GM12865 (cell line): ENCODE measurements at regions not wholly inside any gene's neighbourhood (a gene's known extent, or its start where the extent isn't known, plus 50 kb on each side); places are given as distances from the start of the nearest gene placed in this dataset.

Experiments
- DNase-seq: peaks from one replicate; pipeline ENCODE4 v3.0.0; 2010; ENCODE audit warnings: low read depth
- H3K4me3 ChIP-seq: 2 replicates; pipeline ENCODE4 v1.5.1; 2011; ENCODE audit warnings: mild to moderate bottlenecking, low read depth, low read length, control low read depth
- TF ChIP-seq, protein P1 (sequence below): IDR thresholded peaks from 2 replicates; pipeline ENCODE4 v1.5.1; 2011; ENCODE audit warnings: low read length, control low read depth, low read depth, inconsistent platforms; ENCODE audit not compliant: insufficient read depth; ENCODE audit errors: missing control alignments

DNA sequence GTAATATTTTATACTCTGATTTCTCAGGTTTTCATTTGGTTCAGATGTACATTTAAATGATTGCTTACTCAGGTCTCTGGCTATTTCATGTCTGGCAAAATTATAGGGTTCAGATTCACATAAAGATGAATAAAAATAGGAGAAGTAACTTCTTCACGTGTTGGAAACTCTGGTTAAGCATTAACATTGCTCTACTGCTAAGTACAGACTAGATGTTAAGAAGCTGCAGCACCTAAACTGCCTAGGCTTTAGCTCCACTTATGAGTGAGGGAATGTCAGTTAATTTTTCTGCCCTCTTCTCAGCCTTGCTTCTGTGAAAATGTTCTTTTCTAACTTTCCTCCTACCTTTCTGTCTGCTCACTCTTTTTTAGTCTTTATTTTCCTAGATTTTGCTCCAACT lies 361.2 kb downstream of the ARAP2 start:
- TF ChIP-seq, protein P1, sequence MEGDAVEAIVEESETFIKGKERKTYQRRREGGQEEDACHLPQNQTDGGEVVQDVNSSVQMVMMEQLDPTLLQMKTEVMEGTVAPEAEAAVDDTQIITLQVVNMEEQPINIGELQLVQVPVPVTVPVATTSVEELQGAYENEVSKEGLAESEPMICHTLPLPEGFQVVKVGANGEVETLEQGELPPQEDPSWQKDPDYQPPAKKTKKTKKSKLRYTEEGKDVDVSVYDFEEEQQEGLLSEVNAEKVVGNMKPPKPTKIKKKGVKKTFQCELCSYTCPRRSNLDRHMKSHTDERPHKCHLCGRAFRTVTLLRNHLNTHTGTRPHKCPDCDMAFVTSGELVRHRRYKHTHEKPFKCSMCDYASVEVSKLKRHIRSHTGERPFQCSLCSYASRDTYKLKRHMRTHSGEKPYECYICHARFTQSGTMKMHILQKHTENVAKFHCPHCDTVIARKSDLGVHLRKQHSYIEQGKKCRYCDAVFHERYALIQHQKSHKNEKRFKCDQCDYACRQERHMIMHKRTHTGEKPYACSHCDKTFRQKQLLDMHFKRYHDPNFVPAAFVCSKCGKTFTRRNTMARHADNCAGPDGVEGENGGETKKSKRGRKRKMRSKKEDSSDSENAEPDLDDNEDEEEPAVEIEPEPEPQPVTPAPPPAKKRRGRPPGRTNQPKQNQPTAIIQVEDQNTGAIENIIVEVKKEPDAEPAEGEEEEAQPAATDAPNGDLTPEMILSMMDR, result no peak
- H3K4me3 ChIP-seq, result no peak overlapping the region
- no peak for DNase-seq

DNA sequence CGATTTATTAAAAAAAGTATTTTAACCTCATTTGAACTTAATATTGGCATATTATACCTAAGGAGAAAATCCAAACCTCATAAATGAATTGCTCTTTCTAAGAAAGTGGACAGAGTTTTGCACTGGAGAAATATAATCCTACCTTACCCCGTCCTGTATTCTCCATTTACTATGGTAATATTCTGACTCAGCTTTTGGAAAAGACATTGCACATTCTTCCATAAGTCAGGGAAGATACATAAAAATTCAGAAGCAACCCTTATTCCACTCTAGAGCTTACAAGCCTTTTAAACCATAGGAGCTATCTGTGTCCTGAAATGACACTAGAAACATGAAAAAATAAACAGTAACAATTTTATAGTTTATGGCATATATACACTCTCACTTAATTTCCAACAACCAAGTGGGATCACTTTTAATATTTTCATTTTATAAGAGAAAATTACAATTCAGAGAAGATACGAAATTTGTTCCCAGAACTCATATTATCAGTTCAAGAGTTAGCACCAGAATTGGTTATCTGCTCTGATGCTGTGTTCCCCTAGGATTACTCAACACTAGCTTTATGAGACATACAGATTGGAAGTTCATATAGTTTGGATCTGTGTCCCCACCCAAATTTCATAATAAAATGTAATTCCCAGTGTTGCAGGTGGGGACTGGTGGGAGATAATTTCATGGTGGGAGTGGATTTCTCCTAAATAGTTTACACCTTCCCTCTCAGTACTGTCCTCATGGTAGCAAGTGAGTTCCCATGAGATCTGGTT lies 359.4 kb downstream of the ARAP2 start:
- H3K4me3 ChIP-seq, result no peak overlapping the region
- TF ChIP-seq, protein P1, result no peak
- no peak for DNase-seq

DNA sequence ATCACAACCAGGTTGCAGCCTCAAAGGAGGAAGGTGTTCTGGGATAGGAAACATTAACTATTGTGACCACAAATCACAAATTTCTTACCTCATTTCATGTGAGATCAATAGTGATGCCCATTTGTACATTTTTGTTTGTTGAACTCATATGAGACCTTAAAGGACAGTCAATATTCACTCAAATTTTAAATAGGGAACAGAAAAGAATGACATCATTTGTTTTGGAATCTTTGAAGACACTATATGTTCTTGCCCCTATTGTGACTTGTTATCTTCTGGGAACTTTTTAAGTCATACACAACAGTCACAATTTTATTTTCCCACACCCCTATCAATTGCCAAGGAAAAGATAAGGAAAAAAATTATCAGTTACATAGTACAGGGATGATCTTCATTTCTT lies 346.5 kb downstream of the ARAP2 start:
- TF ChIP-seq, protein P1, result no peak
- no peak for DNase-seq
- H3K4me3 ChIP-seq, result no peak overlapping the region

DNA sequence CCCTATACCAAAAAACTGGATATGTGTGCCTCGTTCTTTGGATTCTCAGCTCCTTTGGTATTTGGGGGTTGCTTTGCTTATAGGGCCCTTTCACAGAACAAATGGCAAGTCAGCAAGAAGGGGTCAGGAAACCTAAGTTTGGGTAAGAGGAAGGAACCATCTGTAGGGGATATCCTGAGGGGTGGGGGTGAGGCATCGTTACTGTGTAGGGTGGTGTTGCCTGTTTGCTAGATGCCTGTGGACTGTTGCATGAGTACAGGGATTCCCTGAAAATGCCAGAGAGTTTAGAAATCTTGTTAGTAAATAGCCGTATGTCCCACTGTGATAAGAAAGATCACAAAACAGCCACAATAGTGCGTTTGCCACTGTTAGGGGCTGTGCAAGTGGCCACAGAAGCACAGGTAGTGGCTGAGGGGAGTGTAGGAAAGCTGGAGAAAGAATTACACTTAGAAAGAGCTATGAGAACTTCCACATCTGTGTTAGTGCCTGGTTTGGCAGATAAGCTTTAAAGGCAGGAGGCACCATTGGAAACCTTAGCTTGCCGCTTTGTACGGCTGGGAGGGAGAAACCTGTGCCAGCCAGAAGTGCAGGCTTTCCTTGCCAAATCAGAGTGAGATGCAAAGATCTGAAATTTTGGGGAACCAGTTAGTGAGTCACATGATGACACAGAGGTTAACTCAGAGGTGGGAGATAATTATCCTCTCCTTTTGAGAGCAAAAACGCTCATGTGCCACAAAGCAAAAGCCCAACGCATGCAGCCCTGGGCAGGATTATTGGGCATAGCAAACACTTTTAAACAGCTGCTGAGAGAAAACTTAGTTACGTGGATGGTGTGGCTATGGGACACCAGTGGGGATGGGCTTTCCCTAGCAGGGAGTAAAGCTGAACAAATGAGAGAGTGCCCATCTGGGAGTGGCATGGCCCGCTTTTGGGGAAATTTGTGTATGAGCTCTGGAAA lies 343.7 kb downstream of the ARAP2 start:
- no peak overlapping the region for H3K4me3 ChIP-seq
- no peak for DNase-seq
- TF ChIP-seq, protein P1, result no peak

DNA sequence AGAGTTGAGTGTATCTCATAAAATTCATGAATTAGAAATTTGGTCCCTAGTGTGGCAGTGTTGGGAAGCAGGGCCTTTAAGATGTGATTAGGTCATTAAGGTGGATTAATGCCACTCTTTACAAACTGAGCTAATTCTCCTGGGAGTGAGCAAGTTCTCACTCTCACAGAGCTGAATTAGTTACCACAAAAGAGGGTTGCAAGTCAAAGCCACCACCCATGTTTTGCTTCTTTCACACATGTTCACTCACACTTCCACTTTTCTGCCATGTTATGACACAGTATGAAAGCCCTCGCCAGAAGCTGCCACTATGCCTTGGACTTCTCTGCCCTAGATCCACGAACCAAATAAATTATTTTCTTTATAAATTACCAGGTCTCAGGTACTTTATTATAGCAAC lies 332.1 kb downstream of the ARAP2 start:
- DNase-seq, result peak; percentile 68

DNA sequence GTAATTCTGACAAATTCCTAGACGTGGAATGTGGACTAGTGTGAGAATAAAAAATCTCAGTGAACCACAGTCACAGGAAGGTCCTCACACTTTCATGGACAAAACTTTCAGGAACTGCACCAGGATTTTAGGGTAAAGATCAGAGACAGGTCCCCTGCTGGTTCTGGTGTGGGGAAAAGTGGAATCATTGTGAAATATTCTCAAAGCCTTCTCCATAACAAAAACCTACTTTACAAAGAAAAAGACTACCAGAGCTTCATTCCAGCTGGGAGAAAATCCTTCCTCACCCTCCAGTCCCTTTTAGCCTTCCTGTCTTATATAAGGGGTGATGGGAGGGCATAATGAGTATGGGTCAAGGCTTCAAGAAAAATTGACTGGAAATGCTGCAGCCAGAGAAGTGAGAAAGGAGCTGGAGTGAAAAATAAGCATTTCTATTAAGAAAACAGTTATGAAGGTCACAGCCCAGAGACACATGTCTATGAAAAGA lies 325.8 kb downstream of the ARAP2 start:
- no peak overlapping the region for H3K4me3 ChIP-seq
- TF ChIP-seq, protein P1, result no peak
- DNase-seq, result no peak

More for the DNA sequence above, 332.1 kb downstream of the ARAP2 start:
- TF ChIP-seq, protein P1, result no peak
- no peak overlapping the region for H3K4me3 ChIP-seq
